ENCODE measurements at regions not wholly inside any gene's neighbourhood (a gene's known extent, or its start where the extent isn't known, plus 50 kb on each side); places are given as distances from the start of the nearest gene placed in this dataset.

- DNase-seq, result no peak
These were observed 380.7 kb downstream of the PLOD2 start for GRCh38 chr3:145780301-145780700.

GRCh38 chr3:145785668-145786067 is 375.3 kb downstream of the PLOD2 start:
- no peak for DNase-seq

DNA sequence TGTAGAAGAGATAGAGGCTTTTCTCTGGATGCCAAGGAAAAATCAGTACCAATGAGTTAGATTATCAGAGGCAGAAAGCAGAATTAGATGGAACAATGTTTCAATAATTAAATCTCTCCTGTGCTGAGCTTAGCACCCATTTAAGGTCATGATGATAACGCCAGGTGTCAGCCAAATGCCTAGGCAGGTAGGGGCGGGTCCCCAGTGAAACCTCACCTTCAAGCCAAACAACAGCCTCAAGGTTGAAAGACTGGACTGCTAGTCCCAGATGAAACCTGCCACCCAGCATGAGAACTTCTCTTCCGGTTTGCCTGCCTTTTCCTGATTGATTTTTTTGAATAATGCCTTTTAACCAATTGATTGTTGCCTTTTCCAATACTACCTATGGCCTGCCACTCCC is 363.0 kb downstream of the PLOD2 start:
- DNase-seq, result no peak

DNA sequence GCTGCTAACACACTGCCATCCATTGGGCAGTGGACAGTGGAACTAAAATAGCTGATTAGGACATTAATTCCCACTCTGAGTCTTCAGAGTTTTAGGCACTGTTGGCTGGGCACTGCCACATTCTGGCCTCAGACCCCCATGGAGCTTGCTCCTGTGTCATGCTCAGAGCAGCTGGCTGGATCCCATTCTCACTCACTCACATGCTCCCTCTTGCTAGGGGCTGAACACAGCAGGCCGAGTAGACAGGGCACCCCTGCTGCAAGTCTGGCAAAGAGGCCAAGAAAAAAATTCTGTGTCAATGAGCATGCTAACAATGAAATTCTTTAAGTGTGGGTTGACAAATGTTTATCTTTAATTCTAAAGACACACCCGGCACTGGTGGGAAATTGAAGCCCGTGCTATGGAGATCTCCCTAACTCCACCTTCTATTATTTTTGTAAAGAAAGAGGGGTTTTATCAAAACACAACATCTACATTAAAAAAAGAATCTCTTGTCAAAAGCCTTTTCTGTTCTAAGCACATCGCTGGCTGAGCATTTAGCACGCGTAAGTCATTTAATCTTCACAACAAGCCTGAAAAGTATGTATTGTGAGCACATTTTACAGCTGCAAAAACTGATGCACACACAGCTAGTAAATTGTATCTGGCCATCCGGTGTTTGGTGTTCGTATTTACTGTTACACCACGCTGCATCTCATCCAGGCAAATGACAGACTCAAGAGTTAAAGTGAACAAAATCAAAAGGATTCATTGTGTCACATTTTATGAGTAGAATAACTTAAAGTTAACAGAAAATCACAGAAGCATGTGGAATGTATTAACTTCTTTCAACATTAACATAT is 362.1 kb downstream of the PLOD2 start:
- DNase-seq, result no peak

- DNase-seq, result no peak
These were observed 359.3 kb downstream of the PLOD2 start for GRCh38 chr3:145801696-145802095.

GRCh38 chr3:145807990-145808389 is 353.0 kb downstream of the PLOD2 start:
- no peak for DNase-seq

- DNase-seq, result no peak
These were observed 348.6 kb downstream of the PLOD2 start for GRCh38 chr3:145812391-145812790.

DNA sequence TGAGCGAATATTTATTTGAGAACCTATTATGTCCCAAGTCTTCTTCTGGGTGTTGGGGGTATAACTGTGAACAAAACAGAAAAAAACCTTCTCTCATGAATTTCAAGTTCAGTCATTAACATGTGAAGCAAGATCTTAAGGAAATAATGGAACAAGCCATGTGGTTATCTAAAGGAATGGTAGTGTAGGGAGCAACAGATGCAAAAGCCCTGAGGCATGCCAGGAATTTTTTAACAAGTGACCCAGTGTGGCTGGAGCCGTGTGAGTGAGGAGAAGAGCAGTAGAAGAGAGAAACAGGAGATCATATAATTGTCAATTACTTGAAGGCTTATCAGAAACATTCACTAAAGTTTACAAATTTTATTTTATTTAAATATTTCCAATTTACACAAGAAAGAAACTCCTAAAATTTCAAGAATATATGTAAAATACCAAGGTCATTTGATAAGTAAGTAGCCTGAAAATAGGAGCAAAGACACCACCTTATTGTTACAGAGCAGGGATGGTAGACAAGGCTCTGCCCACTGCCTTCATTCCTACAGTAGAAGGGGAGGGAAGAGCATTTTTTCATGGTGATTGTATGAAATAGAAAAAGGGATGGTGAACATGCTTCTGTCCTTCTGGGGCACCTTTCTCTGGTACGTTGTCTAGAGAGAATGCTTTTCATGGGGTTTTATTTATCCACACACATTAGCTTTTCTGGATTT is 345.1 kb downstream of the PLOD2 start:
- no peak for DNase-seq

DNA sequence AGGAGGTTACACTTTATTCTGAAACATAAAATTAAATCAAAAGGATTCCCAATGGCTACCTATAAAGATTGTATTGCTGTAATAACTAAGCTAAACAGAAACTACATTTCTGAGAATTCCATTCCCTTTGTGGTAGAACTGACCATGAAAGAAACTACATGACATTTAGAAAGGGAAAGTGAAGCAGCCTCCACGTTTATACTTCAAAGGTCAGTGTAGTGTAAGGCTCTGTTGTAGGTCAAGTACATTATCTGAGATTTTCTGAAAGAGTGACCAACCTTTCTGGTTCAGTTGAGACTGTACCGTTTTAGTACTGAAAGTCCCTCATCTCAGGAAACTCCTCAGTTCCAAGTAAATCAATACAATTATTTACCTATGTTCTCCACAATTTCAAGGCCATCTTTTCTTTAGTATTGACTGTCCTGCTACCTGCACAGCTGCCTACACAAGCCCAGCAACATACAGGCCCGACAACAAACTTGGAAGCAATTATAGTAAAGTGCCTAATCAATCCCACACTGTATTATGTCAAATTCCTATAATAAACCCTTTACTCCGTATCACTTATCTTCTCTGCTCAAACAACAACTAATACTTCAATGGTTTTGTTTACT is 343.0 kb downstream of the PLOD2 start:
- DNase-seq, result no peak

GRCh38 chr3:145820170-145820569 is 340.8 kb downstream of the PLOD2 start:
- DNase-seq, result no peak

DNA sequence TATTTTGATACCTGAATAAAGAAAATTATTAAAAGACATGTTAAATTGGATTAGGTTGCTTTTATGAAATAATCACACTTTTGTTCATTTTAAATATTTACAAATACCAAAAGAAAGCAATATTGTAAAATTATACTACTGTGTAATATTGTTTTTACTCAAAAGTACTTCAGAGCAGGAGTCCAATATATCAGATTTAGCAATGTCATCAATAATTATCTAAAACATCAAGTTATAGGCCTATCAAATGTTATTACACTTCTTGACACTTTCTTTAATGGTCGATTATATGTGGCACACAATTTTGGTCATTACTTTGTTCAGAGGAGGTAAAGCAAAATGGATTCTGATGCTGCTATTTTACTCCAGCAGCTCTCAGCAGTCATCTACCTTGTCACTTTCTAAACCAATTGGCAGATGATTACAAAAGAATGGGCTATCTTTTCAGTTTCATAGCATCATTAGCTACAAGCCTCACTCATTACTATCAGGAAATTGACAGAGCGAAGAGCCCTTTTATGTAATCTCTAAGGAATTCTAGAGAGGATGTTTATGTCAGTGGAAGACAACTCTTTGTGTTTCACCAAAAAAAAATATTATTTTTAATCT is 318.6 kb downstream of the PLOD2 start:
- DNase-seq, result no peak

DNA sequence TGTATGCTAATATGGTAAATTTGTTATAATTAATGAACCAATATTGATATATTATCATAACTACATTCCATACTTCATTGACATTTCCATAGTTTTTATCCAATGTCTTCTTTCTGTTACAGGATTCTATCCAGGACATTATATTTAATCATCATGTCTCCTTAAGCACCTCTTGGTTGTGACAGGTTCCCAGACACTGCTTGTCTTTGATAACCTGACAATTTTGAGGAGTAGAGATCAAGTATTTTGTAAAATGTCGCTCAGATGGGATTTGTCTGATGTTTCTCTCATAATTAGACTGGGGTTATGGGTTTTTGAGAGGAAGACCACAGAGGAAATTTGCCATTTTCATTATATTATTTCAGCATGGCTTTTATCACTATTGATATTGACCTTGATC is 317.4 kb downstream of the PLOD2 start:
- no peak for DNase-seq

DNA sequence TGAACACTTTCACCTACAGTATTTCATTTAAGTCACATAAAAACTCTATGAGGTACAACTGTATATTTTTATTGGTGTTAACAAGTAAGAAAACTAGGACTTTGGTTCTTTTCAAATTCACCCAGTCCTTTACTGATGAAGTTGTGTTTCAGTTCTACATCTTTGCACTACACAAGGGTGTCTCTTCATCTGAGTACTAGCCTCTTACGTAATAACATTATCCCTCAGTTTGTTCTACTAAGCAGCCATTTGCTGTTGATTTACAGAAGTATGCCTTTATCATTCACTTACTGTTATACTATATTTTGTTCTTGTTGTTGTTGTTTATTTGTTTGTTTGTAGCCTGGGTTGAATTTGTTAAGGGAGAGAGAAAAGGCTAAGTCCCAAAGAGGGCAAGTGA is 311.9 kb downstream of the PLOD2 start:
- no peak for DNase-seq

DNA sequence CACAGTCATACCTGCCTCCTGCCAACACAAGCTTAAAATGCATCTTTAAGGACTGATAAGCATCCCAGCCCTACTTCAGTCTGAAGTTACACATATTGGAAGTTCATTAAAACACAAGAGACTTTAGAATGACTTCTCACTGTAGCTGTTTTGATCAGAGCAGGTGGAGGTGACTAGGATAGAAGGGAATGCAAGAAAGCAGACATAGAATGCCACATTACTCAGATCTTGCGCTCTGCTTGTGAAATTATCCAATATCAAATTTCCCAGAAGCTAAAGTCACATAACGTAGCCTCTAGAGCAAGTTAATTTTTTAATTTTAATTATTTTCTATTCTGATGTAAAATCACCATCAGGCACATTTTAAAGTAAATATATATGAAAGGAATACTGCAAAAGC is 306.5 kb downstream of the PLOD2 start:
- no peak for DNase-seq

DNA sequence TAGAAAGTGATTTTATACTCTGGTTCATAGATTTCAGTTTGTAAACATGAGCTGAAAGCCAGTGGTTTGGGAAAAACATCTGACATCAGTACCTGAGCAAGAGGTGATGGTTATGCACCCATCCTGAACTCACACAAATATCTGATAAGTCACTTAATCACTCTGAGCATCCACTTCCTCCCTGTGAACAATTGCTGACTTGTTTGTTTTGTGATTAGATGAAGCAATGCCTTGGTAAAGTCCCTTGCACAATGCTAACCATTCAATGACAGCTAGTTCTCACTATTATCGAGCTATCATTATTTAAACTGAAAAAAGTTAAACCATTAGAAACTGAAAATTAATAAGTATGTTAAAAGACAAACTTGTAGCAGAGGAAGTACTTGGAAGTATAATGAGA is 303.0 kb downstream of the PLOD2 start:
- DNase-seq, result no peak

GRCh38 chr3:145864336-145864735 is 296.6 kb downstream of the PLOD2 start:
- DNase-seq, result no peak

DNA sequence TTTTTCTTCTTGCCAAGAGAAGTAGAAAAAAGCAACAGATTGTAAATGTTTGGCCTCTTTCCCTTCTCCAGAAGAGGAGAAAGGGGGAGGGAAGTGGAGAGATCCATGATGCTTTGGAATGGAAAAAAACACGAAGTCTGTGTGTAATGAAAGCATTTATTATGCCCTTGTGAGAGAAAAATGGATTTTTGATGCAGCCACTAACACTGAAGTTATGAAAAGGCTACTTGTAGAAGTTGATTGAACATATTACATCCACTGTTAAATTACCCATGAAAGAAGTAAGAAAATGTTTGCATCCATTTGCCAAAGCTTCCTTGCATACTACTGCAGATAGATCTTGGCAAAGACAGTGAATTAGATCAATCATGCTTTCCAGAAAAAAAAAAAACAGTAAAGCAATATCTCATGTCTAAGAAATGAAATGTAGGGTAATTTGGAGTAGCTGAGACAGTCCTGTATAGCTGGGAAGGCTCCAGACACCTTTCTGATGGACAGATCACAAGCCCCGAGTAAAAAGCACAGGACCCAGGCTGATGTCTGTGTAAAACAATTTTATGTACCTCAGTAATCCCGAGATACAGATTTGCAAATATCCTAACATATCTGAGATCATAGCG is 295.5 kb downstream of the PLOD2 start:
- DNase-seq, result no peak

- DNase-seq, result no peak
These were observed 291.0 kb downstream of the PLOD2 start for GRCh38 chr3:145869958-145870357.

DNA sequence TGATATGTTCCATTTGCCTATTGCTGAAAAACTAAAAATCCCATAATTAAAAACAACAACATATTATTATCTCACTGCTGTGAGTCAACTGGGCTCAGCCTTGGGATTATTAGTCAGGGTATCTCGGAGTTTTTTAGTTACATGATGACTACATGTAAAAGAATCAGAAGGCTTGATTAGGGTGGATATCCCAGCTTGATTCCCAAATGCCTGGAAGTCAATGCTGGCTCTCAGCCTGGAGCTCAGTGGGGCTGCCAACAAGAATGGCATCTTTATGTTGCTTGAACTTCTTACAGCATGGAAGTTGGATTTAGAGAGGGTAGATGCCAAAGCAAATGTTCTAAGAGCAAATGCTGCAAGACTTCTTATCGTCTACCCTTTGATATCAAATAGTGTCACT is 278.5 kb downstream of the PLOD2 start:
- DNase-seq, result no peak

DNA sequence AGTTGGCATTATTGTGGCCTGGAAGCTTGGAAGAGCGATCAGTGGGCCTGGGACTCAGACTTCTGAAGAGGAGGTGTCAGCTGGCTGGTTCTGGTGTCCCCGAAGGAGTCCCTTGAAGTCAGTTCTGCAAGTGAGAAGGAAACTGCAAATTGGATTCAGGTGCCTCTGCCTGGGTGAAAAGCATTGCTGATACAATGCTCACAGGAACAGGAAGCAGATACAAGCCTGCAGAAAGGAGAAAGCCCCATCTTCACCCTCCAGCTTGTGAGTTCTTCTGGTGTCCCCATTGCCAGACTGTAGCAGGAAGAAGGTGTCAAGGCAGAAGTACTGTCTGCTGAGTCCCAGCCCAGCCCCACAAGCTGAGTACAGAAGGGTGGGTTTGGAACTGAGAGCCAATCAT is 271.3 kb downstream of the PLOD2 start:
- no peak for DNase-seq

GRCh38 chr3:145892869-145893268 is 268.1 kb downstream of the PLOD2 start:
- no peak for DNase-seq

DNA sequence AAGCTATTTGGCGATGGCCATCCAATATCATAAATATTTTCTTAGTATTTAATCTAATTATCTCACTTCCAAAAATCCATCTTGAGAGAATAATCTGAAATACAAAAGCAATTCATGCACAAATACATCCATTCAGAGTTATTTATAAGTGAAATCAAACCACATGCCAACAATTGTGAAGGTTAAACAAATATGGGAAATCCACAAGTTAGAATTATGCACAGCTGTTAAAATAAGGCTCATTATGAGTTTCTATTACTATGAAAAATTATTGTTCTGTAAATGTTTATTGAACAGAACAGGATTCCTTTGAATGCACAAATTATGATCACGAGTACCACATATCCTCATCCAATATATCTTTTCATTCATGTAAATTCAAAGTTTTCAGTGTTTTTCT is 267.7 kb downstream of the PLOD2 start:
- no peak for DNase-seq

- no peak for DNase-seq
These were observed 262.5 kb downstream of the PLOD2 start for GRCh38 chr3:145898487-145898886.

Data from activated effector memory CD4-positive, alpha-beta T cell treated with anti-CD3 and anti-CD28 coated beads, Interleukin-2, amount 50 U/mL, for 16 hours (primary cell).